Transverse colon (tissue), 4 donors: ENCODE measurements at regions not wholly inside any gene's neighbourhood (a gene's known extent, or its start where the extent isn't known, plus 50 kb on each side); places are given as distances from the start of the nearest gene placed in this dataset.

Source experiments
- DNase-seq: peaks from one replicate; pipeline ENCODE4 v3.0.0-alpha.2; 2019
- H3K27ac ChIP-seq, 4 donors: fragments of 200-600 bp; sonication (generic); 2 replicates each; pipeline ENCODE4 v1.5.1; 2016 to 2018; ENCODE audit warnings: inconsistent platforms in 4 of 4
- H3K27me3 ChIP-seq: fragments of 200-600 bp; sonication (generic); 2 replicates; pipeline ENCODE4 v1.5.1; 2017; ENCODE audit warnings: inconsistent platforms
- H3K36me3 ChIP-seq, 4 donors: fragments of 200-600 bp; sonication (generic); 2 replicates each; pipeline ENCODE4 v1.5.1; 2017 to 2019; ENCODE audit warnings: inconsistent platforms in 4 of 4
- H3K4me1 ChIP-seq, 4 donors: fragments of 200-600 bp; sonication (generic); 2 replicates each; pipeline ENCODE4 v1.5.1; 2017 to 2020; ENCODE audit warnings: inconsistent platforms in 4 of 4
- H3K4me3 ChIP-seq, 4 donors: fragments of 200-600 bp; sonication (generic); 1 replicate in 1 of 4; 2 replicates in 3 of 4; pipeline versions ENCODE4 v1.5.1 to v1.6.1; 2017 to 2019; ENCODE audit warnings: inconsistent platforms in 4 of 4
- H3K9me3 ChIP-seq, 2 donors: fragments of 200-600 bp; sonication (generic); 2 replicates each; pipeline ENCODE4 v1.5.1; 2017 to 2019; ENCODE audit warnings: inconsistent platforms in 2 of 2
- EP300 ChIP-seq: sonication (generic); formaldehyde crosslinking; IDR thresholded peaks from one replicate; pipeline ENCODE4 v1.6.1; 2017; ENCODE audit warnings: antibody characterized with exemption, low read depth
- POLR2A ChIP-seq: fragments of 450-650 bp; IDR thresholded peaks from one replicate; pipeline ENCODE4 v1.6.1; 2016; ENCODE audit warnings: antibody characterized with exemption, mild to moderate bottlenecking, moderate library complexity
- POLR2AphosphoS5 ChIP-seq, 3 donors: sonication (generic); formaldehyde crosslinking; IDR thresholded peaks; one replicate each; pipeline ENCODE4 v1.6.1; 2016; ENCODE audit warnings: antibody characterized with exemption in 3 of 3
- WGBS, 2 donors: methylation state at CpG; one replicate each; pipeline ENCODE4 v1.1.5; 2018; ENCODE audit warnings: low coverage in 1 of 2; 5-methylcytosine and 5-hydroxymethylcytosine counted together
- in situ Hi-C, 4 donors: fragments of 200-750 bp; cut with MboI; loops; one replicate each; pipeline versions ENCODE4 v1.15.0 to v1.15.1; 2017; ENCODE audit warnings: low sequenced_read_pairs in 3 of 4, low pct_ligation_motif_present in 1 of 4, low pct_unique_long_range_greater_than_20kb in 1 of 4
- intact Hi-C: fragments of 100-400 bp; cut with DNase I; formaldehyde crosslinking; loops from one replicate; pipeline ENCODE4 v1.15.1; 2023; ENCODE audit warnings: low total_unique reads
- TF ChIP-seq, protein P1 (sequence below), 5 experiments: fragments of 200-600 bp in 3 of 5; fragments of 450-650 bp in 2 of 5; sonication (generic) in 3 of 5; IDR thresholded peaks; 1 replicate in 2 of 5; 2 replicates in 3 of 5; pipeline ENCODE4 v1.5.1; 2016 to 2017; ENCODE audit warnings: antibody characterized with exemption in 5 of 5, inconsistent platforms in 3 of 5, mild to moderate bottlenecking in 2 of 5, moderate library complexity in 1 of 5

DNA sequence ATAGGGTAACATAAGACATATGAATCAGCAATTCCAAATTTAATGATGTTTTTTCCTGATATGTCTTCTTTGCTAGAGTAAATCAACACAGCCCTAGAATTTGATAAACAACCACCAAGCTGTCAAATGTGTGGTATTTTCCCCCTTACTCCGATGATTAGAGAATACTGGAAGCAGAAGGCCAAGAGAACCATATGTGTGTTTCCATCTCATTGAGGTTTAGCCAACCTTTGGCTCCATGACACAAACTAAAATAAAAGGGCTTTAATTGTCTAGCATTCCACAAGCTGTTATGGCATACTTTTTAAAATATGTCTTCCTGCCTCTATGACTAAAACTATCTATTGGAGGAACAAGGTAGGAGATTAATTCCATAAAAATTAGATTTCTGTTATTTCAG, 1222.4 kb upstream of the AGA start:
- 75 to 93% methylated on average over 1 of the region's 1 CpG for WGBS, 2 donors
- Histone ChIP-seq H3K4me1 (no peaks in the 10 kb centered on the region), H3K36me3 (no peaks in the 10 kb centered on the region), H3K27me3 (no peaks in the 10 kb centered on the region), H3K27ac (no peak overlapping the region), H3K4me3 (no peak overlapping the region), H3K9me3 (no peaks in the 10 kb centered on the region)
- in situ Hi-C loops = no loop called here
- intact Hi-C loops = no loop called here
- no peak for DNase-seq
- TF ChIP-seq POLR2AphosphoS5 (IDR thresholded peaks at IDR 0.05) = no peak
- no peak for TF ChIP-seq EP300
- TF ChIP-seq, protein P1, sequence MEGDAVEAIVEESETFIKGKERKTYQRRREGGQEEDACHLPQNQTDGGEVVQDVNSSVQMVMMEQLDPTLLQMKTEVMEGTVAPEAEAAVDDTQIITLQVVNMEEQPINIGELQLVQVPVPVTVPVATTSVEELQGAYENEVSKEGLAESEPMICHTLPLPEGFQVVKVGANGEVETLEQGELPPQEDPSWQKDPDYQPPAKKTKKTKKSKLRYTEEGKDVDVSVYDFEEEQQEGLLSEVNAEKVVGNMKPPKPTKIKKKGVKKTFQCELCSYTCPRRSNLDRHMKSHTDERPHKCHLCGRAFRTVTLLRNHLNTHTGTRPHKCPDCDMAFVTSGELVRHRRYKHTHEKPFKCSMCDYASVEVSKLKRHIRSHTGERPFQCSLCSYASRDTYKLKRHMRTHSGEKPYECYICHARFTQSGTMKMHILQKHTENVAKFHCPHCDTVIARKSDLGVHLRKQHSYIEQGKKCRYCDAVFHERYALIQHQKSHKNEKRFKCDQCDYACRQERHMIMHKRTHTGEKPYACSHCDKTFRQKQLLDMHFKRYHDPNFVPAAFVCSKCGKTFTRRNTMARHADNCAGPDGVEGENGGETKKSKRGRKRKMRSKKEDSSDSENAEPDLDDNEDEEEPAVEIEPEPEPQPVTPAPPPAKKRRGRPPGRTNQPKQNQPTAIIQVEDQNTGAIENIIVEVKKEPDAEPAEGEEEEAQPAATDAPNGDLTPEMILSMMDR (IDR thresholded peaks at IDR 0.05) = no peak
- no peak for TF ChIP-seq POLR2A

DNA sequence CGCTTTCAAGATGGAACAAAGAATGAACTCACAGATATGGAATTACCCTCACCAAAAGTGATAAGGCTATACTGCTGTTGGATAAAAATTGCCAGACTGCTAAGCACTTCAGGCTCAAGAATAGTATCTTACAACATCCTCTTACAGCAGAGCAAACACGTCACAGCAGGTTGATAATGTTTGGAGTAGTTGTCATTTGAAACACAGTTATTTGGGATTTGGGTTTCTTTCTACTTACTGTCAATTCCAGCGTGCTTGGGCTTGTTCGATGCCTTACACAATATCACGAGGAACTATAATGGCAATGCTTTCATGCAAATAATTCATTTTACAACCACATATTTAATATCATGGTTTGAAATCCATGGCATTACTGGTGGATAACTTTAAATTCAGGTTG, 1223.7 kb upstream of the AGA start:
- Histone ChIP-seq H3K36me3 (no peaks in the 10 kb centered on the region), H3K27ac (no peak overlapping the region), H3K9me3 (no peaks in the 10 kb centered on the region), H3K27me3 (no peaks in the 10 kb centered on the region), H3K4me3 (no peak overlapping the region), H3K4me1 (no peaks in the 10 kb centered on the region)
- no peak for TF ChIP-seq EP300
- TF ChIP-seq POLR2A = no peak
- no peak for TF ChIP-seq POLR2AphosphoS5 (IDR thresholded peaks at IDR 0.05)
- TF ChIP-seq, protein P1 (IDR thresholded peaks at IDR 0.05) = no peak
- in situ Hi-C loops (no loop called here), intact Hi-C loops (no loop called here)
- WGBS, 2 donors = 72 to 74% methylated on average over 5 of the region's 5 CpGs
- DNase-seq = no peak

DNA sequence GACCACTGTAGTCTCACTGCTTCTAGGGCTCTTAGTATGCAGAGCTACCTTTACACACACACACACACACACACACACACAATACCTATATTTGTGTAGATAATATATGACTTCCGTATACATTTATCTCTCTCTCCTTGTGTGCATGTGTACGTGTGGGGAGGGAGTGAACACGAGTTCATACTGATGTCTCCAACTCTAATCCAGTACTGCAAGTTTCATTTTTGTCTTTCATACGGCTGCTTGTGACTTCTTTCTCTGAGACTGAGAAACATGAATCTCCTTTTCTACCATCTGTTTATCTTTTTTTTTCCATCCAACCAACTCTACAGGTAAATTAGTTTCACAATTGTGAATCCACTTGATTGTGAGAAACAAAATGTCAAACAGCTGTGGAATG, 1229.5 kb upstream of the AGA start:
- TF ChIP-seq, protein P1 (IDR thresholded peaks at IDR 0.05) = no peak
- no peak for TF ChIP-seq EP300
- TF ChIP-seq POLR2A = no peak
- no peak for TF ChIP-seq POLR2AphosphoS5 (IDR thresholded peaks at IDR 0.05)
- H3K4me3 ChIP-seq = no peak overlapping the region
- in situ Hi-C loops (no loop called here), intact Hi-C loops (no loop called here)
- 76 to 93% methylated on average over 4 of the region's 4 CpGs for WGBS, 2 donors
- no peaks in the 10 kb centered on the region for H3K4me1 ChIP-seq
- no peaks in the 10 kb centered on the region for H3K9me3 ChIP-seq
- H3K27ac ChIP-seq = no peak overlapping the region
- no peaks in the 10 kb centered on the region for H3K27me3 ChIP-seq
- no peak for DNase-seq
- no peaks in the 10 kb centered on the region for H3K36me3 ChIP-seq

DNA sequence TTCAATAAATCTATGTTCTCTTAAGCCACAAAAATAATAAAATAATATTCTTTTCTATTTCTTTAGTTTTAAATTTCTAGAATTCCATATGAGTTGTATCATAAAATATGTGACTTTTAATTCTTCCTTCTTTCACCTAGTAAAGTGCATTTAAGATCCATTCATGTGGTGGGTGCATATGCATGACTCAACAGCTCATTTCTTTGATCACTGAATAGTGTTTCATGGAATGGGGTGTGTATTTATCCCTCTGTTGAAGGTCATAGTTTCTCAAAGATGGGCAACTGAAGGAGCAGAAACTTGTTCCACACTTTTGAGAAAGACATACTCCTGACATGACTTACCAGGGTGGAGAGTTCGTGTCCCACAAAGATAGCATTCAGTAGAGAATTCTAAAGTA, 1230.3 kb upstream of the AGA start:
- no peaks in the 10 kb centered on the region for H3K36me3 ChIP-seq
- H3K27ac ChIP-seq = no peak overlapping the region
- H3K4me3 ChIP-seq = no peak overlapping the region
- TF ChIP-seq EP300 (no peak), POLR2AphosphoS5 (IDR thresholded peaks at IDR 0.05) (no peak), POLR2A (no peak)
- TF ChIP-seq, protein P1 (IDR thresholded peaks at IDR 0.05) = no peak
- whole genome bisulfite sequencing, 2 donors = 63 to 67% methylated on average over 1 of the region's 1 CpG
- in situ Hi-C loops (no loop called here), intact Hi-C loops (no loop called here)
- H3K27me3 ChIP-seq = no peaks in the 10 kb centered on the region
- no peak for DNase-seq
- H3K4me1 ChIP-seq = no peaks in the 10 kb centered on the region
- H3K9me3 ChIP-seq = no peaks in the 10 kb centered on the region
